GM20431 (cell line): ENCODE measurements at regions not wholly inside any gene's neighbourhood (a gene's known extent, or its start where the extent isn't known, plus 50 kb on each side); places are given as distances from the start of the nearest gene placed in this dataset.

Experiments
- in situ Hi-C: fragments of 300-500 bp; cut with MseI, MboI; formaldehyde crosslinking; loops from one replicate; pipeline ENCODE4 v1.15.0; 2020; ENCODE audit warnings: low sequenced_read_pairs; ENCODE audit not compliant: unreplicated experiment

DNA sequence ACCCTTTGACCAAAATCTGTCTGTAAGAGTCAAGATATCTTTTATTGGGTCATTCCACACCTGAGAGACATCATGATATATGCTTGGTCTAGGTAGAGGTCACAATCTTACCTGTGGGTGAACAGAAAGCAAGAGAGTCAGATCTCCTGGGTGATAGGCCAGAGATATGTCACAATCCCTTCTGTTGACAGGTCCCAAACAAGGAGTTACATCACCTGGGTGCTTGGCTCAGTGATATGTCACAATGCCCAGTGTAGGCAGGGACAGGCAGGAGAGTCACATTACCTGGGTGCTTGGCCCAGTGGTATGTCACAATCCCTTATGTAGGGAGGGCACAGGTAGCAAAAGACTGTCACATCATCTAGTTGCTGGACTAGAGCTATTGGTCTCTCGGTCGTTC lies 1991.2 kb downstream of the TP53TG3F start:
- in situ Hi-C loops, result no loop called here

DNA sequence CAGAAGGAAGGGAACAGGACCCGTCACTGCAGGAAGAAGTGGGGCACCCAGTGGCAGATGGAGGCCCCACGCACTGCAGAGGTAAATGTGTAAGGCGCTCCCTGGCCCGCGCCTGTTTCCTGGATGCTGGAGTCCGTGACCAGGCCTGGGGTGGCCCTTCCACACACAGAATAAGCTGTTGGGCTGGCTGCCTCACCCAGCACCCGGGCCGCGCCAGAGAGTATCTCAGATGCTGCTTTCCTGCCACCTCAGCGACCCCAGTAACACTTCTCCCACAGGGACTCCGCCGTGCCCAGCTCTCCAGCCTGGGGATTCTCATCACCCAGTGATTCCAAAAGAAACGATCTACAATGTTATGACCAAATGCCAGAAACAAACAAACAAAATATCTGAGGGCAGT lies 1993.1 kb downstream of the TP53TG3F start:
- in situ Hi-C loops, result no loop called here

DNA sequence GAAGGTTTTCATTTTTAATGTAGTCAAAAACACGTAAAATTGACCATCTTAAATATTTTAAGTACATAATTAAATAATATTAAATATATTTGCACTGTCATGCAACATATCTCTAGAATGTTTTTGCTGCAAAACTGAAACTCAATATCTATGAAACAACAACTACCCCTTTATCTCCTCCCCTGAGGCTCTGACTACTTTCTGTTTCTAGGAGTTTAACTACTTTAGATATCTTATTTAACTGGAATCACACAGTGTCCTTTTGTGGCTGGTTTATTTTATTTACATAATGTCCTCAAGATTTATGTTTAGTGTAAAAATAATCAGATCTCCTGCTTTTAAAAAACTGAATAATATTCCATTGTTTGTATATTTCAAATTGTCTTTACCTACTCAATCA lies 2003.9 kb downstream of the TP53TG3F start:
- in situ Hi-C loops, result no loop called here

DNA sequence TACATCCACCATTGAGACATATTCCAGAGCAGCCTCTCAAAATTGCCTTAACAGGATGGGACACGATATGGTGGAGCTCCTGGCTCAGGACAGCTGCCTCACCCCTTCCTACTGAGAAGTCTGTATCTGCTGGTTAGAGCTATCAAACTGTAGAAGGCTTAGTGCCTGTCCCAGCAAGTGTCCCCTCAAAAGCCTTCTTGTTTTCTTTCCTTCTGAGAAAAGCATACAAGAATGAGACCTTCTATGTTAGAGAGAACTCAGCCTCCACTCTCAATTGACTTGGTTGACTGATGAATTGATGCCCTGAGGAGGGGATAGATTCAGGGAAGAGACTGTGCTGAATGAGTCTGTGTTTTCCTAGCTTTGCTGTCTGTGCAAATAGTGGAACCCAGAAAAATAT lies 2020.9 kb downstream of the TP53TG3F start:
- in situ Hi-C loops, result no loop called here

DNA sequence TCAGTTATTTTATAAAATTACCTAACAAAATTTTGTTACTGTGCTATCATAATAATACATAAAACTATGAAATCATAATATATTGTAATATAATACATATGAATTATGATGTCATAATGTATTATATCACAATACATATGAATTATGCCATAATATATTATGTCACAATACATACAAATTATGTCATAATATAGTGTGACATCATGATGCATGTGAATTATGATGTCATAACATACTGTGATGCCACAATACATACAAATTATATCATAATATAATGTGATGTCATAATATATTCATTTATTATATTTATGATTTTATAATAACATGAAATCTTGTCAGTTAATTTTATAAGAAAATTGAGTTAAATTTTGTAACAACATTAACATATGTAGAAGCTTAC lies 2021.6 kb downstream of the TP53TG3F start:
- in situ Hi-C loops, result no loop called here

DNA sequence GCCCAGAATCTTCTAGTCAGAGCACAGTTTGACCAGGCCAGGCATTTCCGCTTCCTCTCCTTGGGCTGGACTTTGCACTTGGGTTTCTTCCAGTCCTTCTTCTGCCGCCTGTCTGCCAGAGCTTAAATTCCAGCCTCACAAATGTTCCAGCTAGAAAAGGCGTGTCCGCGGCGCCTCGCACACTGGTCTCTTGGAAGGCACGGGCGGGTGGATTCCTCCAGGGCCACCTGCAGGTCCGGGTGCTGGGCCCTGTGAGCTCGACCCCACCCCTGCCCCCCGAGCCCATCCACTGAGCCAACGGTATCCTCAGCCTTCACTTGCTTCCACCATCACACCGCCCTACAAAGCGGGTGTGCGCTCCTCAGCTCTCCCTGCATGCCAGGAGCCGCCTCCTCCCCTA lies 2026.5 kb downstream of the TP53TG3F start:
- in situ Hi-C loops, result no loop called here

DNA sequence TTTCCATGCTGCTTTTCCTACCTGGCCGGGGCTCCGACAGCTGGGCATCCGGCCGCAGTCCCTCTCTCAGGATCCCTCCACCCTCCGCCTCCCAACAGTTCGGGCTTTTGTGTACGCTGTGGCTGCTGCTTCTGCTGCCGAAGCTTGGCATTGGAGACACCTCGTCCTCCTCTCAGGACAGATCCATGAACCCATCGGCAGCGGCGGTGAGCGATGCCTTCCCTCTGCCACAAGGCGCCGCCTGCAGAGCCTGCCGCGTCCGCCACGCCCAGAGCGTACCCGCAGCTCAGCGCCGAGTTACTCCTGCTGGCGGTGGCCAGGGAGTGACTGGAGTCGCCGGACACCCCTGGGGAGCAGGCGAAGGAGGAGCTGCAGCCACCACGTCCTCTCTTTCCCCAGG lies 2032.8 kb downstream of the TP53TG3F start:
- in situ Hi-C loops, result no loop called here

DNA sequence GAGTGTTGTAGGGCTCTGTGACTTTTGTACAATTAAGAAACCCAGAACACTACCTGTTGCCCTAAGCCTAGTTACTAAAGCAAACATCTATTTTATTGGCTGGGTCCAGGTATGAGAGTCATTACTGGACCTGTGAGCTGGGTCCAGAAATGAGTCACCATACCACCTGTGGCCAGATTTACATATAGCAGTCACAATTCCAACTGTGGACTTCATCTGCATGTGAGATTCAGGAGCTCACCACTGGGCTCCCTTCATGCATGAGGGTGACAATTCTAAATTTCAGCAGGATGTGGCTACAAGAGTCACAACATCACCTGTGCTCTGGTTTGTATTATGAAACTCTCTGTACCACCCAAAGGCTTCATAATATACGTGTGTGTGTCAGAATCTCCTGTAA lies 2038.0 kb downstream of the TP53TG3F start:
- in situ Hi-C loops, result no loop called here

DNA sequence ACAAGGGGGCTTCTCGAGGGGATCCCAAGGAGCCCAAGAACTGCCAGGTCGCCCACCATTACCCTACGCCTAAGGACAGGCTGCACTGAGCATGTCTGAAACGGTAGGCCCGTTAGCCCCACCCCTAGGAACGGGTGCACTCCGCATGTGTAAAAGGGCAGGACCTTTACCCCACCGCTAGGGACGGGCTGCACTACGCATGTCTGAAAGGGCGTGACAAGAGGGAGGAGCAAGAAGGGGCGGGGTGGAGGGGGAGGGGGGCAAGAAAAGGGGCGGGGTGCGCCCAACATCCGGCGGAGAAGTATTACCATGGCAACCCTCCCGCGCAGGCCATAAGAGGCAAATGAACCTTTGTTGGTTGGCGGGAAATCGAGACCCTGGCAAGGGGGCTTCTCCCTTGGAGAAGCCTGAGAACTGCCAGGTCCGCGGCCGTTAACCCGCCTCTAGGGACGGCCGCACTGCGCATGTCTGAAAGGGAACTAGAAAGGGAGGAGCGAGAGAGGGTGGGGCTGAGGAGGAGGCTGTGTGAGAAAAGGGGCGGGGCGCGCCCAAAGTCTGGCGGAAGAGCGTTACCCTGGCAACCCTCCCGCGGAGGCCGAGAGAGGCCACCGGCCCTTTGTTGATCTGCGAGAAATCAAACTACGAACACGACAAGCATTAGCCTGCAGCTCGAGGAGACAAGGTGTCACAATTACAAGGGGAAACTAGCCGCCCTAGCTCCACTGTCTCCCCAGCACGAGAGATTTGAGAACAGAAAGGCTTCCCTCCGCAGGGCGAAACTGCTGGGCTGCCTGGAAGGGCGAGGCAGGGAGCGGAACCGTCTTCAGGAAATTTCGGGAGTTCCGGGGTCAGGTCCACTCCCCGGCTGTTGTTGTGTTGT lies 2046.8 kb downstream of the TP53TG3F start:
- in situ Hi-C loops, result no loop called here

DNA sequence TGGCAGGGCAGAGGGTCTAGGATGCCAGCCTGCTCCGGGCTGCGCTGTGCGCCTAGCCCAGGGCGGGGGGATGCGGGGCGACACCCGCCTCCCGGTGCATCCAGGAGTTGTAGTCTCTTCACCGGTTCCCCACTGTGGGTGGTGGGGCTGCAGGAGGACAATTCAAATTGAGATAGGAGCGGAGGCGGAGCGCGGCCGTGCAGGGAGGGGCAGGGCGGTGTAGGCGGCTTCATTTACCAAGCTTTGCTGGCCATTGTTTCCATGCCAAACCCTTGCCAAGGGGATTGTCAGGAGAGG lies 2047.4 kb downstream of the TP53TG3F start:
- in situ Hi-C loops, result no loop called here

DNA sequence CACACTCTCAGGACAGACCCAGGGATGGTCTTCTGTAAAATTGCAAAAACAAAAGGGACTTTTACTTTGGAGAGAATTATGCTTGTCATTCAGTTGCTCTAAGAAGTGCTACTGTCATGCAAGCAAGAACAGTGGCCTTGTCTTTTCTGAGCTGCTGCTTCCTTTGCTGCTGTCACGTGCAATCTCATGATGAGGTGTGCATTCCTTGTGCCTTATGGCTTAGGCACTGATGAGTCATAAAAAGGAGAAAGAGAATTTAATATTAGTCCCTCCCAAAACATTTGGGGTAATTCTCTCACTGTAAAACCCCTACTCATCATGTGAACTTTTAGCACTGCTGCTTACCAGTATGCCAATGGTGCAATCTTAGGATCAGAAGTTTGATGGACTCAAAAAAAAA lies 2051.3 kb downstream of the TP53TG3F start:
- in situ Hi-C loops, result no loop called here

DNA sequence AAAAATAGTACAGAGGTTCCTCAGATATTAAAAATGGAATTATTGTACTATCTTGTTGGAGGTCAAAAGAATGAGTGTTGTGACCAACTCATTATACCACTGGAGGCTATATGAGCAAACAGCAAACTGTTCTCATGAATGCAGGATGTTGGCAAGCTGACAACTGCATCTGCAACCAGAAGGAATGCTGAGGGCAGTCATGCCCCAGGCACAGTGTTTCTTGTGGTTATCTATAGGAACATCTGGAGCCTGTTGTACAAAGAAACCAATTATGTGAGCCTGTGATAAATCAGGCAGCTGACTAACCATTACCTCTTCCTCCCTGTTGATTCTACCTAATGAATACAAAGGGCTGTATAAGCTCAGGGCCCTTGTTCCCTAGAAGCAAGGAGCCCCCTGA lies 2057.1 kb downstream of the TP53TG3F start:
- in situ Hi-C loops, result no loop called here

DNA sequence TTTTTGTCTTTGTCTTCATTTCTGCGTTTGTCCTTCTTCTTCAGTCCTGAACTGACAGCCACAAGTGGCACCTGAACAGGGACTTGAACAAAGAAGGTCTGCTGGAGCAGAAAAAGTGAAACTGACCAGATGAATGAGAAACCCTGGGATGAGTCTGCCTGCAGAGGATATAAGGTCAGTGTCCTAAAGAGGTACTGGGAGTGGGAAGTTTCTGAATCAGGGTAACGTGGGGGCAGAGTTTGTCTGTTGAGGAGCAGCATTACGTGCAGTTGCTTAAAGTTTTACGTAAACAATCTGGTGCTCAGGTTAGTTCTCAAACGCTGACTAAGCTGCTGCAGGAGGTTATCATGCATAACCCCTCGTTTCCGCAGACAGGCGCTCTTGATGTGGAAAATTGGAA lies 2057.6 kb downstream of the TP53TG3F start:
- in situ Hi-C loops, result no loop called here

DNA sequence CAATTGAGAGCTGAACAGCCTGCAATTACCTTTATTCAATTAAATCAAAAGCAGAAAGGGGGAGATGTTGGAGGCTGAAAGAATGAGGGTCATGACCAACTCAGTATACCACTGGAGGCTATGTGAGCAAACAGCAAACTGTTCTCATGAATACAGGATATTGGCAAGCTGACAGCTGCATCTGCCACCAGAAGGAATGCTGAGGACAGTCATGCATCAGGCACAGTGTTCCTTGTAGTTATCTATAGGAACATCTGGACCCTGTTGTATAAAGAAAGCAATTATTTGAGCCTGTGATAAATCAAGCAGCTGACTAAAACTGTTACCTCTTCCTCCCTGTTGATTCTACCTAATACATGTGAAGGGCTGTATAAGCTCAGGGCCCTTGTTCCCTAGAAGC lies 2064.6 kb downstream of the TP53TG3F start:
- in situ Hi-C loops, result no loop called here

DNA sequence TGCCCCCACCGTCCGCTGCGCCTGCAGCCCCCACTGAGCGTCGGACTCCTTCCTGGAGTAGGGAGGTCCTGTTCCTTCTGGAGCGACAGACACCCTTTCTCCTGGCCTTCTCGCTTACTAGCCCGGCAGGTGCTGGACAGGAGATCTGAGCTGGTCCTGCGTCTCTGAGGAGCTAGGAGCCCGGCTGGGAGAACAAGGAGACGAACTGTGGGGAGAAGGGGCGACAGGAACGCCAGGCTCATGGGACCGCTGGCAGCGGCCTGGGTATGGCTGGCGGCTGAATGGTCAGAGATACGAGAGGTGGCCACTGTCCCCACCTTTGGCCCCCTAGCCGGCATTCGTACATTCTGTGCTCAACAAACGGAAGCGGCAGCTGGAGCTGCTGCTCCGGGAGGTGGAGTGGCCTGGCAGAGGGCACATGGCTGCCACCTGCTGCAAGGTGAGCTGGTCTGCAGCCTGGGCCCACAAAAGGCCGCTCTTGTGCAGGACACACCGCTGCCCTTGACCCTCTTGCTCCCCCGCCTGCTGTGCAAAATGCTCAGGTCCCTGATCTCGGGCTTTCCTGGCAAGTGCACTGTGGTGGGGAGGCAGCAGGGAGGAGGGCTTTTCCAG lies 2066.7 kb downstream of the TP53TG3F start:
- in situ Hi-C loops, result no loop called here

DNA sequence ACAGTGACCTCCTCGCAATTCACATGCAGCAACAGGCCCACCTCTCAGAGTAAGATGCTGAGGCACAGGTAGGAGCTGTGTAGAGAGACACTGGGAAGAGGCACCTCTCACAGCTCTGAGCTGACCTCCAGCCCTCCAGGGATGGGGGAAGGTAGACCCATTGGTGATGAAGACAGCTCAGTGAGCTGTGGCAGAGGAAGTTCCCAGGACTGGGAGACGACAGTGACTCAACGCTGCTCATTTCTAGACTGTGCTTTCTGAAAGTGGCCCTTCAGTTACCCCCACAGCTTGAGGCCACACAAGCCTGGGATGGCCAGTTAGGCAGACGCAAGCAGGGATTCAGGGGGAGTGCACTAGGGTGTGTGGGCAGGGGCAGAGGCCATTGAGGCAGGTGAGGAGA lies 2073.2 kb downstream of the TP53TG3F start:
- in situ Hi-C loops, result no loop called here

DNA sequence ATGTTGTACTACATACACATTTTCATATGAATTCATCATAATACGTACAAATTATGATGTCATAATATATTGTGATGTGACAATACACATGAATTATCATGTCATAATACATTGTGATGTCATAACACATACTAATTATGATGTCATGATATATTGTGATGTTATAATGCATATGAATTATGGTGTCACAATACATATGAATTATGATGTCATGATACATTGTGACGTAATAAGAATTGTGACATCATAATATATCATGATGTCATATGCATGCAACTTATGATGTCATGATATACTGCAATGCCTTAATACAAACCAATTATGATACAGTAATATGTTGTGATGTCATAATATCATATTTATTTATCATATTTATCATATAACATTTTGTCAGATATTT lies 2074.3 kb downstream of the TP53TG3F start:
- in situ Hi-C loops, result no loop called here

DNA sequence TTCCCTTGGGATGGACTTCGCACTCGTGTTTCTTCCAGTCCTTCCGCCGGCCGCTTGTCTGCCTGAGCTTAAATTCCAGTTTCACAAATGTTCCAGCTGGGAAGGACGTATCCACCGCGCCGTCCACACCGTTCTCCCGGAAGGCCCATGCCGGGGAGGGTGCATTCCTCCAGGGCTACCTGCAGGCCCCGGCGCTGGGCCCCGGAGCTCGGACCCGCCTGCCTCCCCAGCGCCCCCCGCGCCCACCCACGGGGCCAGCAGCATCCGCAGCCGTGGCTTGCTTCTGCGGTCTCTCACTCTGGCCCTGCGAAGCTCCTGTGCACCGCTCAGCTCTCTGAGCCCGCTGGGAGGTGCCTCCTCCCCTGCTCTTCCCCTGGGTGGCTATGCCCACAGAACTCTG lies 2084.1 kb downstream of the TP53TG3F start:
- in situ Hi-C loops, result no loop called here

DNA sequence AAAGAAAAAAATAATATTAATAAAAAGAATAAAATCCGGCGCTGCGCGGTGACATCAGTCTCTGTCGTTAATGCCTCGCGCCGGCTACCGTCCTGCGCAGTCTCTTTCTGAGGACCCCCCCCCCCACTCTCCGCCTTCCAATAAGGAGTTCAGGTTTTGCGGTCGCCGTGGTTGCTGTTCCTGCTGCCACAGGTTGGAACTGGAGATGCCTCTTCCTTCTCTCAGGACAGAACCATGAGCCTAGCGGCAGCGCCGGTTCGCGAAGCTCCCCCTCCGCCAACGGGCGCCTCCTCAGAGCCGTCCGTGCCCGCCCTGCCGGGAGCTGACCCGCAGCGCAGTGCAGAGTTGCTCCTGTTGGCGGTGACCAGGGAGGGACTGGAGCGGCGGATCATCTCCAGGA lies 2093.4 kb downstream of the TP53TG3F start:
- in situ Hi-C loops, result no loop called here

DNA sequence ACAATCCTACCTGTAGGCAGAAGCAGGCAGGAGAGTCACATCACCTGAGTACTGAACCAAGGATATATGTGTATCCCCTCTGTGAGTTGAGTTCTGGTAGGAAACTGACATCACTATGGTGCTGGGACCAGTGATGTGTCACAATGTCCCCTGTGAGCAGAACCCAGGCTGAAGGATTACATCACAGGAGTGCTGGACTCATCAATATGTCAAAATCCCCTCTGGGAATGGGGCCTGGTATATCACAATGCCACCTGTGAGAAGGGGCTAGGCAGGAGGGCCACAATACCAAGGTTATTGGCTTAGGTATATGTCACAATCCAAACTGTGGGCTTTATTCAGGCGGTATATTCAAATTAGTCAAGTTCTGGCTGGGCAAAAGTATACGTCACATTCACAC lies 2098.3 kb downstream of the TP53TG3F start:
- in situ Hi-C loops, result no loop called here

DNA sequence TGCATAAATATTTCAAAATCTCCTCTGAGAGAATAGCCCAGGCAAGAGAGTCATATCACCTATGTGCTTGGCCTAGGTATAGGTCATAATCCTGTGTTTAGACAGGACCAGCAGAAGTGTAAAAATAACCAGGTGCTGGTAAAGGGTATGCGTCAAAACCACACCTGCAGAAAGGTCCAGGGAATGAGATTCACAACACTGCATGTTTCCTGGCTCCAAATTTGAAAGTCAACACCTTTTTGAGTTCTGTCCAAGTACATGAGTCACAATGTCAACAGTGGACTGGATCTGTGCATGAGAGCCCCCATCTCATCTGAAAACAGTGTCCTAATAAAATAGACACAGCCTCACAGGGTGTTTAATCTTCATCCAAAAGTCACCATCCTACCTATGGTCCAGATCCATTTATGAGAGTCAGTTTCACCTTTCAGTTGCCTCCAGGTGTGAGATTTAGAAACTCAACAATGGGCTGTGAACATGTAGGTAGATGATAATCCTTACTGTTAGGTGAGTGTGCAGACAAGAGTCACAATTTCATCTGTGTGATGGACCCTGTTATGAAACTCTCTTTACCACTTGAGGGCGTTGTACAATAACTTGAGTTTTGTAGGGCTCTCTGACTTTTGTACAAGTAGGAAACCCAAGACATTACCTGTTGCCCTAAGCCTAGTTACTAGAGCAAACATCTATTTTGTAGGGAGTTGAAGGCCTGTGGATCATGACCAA lies 2100.7 kb downstream of the TP53TG3F start:
- in situ Hi-C loops, result no loop called here

DNA sequence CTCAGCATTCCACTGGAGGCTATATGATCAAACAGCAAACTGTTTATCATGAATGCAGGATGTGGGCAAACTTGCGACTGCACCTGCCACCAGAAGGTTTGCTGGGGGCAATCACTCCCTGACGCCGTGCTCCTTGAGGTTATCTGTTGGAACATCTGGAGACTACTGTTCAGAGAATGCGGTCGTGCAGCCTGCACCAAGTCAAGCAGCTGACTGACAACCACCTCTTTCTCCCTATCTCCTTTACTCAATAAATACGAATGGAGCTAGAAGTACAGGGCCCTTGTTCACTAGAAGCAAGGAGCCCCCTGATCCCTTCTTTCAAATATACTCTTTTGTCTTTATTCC lies 2101.2 kb downstream of the TP53TG3F start:
- in situ Hi-C loops, result no loop called here
